ENCODE measurements at regions not wholly inside any gene's neighbourhood (a gene's known extent, or its start where the extent isn't known, plus 50 kb on each side); places are given as distances from the start of the nearest gene placed in this dataset.
"Not testable (repeated sequence)": the region's sequence is repeated elsewhere in the genome, so short reads cannot be mapped to it uniquely, and the experiment has no call there.

- not testable (repeated sequence) for DNase-seq (ENCODE audit: low spot score)
These were observed 1710.6 kb downstream of the TP53TG3F start for GRCh38 chr16:35170061-35170460.

- no peak for DNase-seq (ENCODE audit: low spot score)
These were observed 1711.2 kb downstream of the TP53TG3F start for GRCh38 chr16:35170610-35171009.

- no peak for DNase-seq (ENCODE audit: low spot score)
These were observed 1711.7 kb downstream of the TP53TG3F start for GRCh38 chr16:35171106-35171505.

- peak; percentile 1 for DNase-seq (ENCODE audit: low spot score)
These were observed 1713.9 kb downstream of the TP53TG3F start for GRCh38 chr16:35173295-35173694.

- no peak for DNase-seq (ENCODE audit: low spot score)
These were observed 1714.6 kb downstream of the TP53TG3F start for GRCh38 chr16:35174016-35174415.

- DNase-seq (ENCODE audit: low spot score): no peak
These were observed 1717.0 kb downstream of the TP53TG3F start for GRCh38 chr16:35176449-35176848.

GRCh38 chr16:35177851-35178250 lies 1718.4 kb downstream of the TP53TG3F start:
- no peak for DNase-seq (ENCODE audit: low spot score)

GRCh38 chr16:35180970-35181369 lies 1721.6 kb downstream of the TP53TG3F start:
- no peak for DNase-seq (ENCODE audit: low spot score)

GRCh38 chr16:35181422-35182030 lies 1722.1 kb downstream of the TP53TG3F start:
- no peak for DNase-seq (ENCODE audit: low spot score)

- DNase-seq (ENCODE audit: low spot score): no peak
These were observed 1722.7 kb downstream of the TP53TG3F start for GRCh38 chr16:35182043-35182677.

- DNase-seq (ENCODE audit: low spot score): no peak
These were observed 1723.6 kb downstream of the TP53TG3F start for GRCh38 chr16:35182943-35183550.

GRCh38 chr16:35184356-35184870 lies 1725.0 kb downstream of the TP53TG3F start:
- no peak for DNase-seq (ENCODE audit: low spot score)

GRCh38 chr16:35185366-35186044 lies 1726.1 kb downstream of the TP53TG3F start:
- no peak for DNase-seq (ENCODE audit: low spot score)

GRCh38 chr16:35186045-35186759 lies 1726.8 kb downstream of the TP53TG3F start:
- no peak for DNase-seq (ENCODE audit: low spot score)

- no peak for DNase-seq (ENCODE audit: low spot score)
These were observed 1728.3 kb downstream of the TP53TG3F start for GRCh38 chr16:35187665-35188225.

- DNase-seq (ENCODE audit: low spot score): peak; percentile 25
These were observed 1729.1 kb downstream of the TP53TG3F start for GRCh38 chr16:35188288-35189155.

GRCh38 chr16:35192993-35193392 lies 1733.6 kb downstream of the TP53TG3F start:
- DNase-seq (ENCODE audit: low spot score): no peak

GRCh38 chr16:35193956-35194355 lies 1734.5 kb downstream of the TP53TG3F start:
- DNase-seq (ENCODE audit: low spot score): no peak

GRCh38 chr16:35194681-35195080 lies 1735.3 kb downstream of the TP53TG3F start:
- no peak for DNase-seq (ENCODE audit: low spot score)

- DNase-seq (ENCODE audit: low spot score): peak; percentile 23
These were observed 1735.9 kb downstream of the TP53TG3F start for GRCh38 chr16:35195173-35195863.

Data from H4 (cell line).